ENCODE measurements at regions not wholly inside any gene's neighbourhood (a gene's known extent, or its start where the extent isn't known, plus 50 kb on each side); places are given as distances from the start of the nearest gene placed in this dataset.
"Not testable (repeated sequence)": the region's sequence is repeated elsewhere in the genome, so short reads cannot be mapped to it uniquely, and the experiment has no call there.

- no peaks in the 10 kb centered on the region for H3K9me3 ChIP-seq
- no peaks in the 10 kb centered on the region for H3K4me1 ChIP-seq
- TF ChIP-seq POLR2A (IDR thresholded peaks at IDR 0.05) (no peak), CTCF (IDR thresholded peaks at IDR 0.05) (no peak)
- ATAC-seq: no peak
- no peaks in the 10 kb centered on the region for H3K27me3 ChIP-seq
- no peaks in the 10 kb centered on the region for H3K36me3 ChIP-seq (replicated peaks in 1 of 2; ENCODE audit: insufficient read depth in 1 of 2, low read depth in 2 of 2)
- intact Hi-C loops (cut with DNase I): no loop called here
- H3K4me3 ChIP-seq: no peak overlapping the region
- no peak for DNase-seq
- WGBS, 2 donors: 63 to 64% methylated on average over 1 of the region's 1 CpG
- H3K27ac ChIP-seq: no peak overlapping the region
These were observed 1851.7 kb downstream of the PCDH9 start for GRCh38 chr13:65378484-65378883.

- DNase-seq (no peak), ATAC-seq (no peak)
- intact Hi-C loops (cut with DNase I): no loop called here
- H3K4me1 ChIP-seq: no peaks in the 10 kb centered on the region
- H3K36me3 ChIP-seq (replicated peaks in 1 of 2; ENCODE audit: insufficient read depth in 1 of 2, low read depth in 2 of 2): no peaks in the 10 kb centered on the region
- H3K9me3 ChIP-seq: no peaks in the 10 kb centered on the region
- 70 to 78% methylated on average over 6 of the region's 6 CpGs for WGBS, 2 donors
- no peak overlapping the region for H3K27ac ChIP-seq
- no peaks in the 10 kb centered on the region for H3K27me3 ChIP-seq
- no peak for TF ChIP-seq POLR2A (IDR thresholded peaks at IDR 0.05)
- TF ChIP-seq CTCF (IDR thresholded peaks at IDR 0.05): no peak
- no peak overlapping the region for H3K4me3 ChIP-seq
These were observed 1861.3 kb downstream of the PCDH9 start for GRCh38 chr13:65368832-65369231.

- WGBS, 2 donors: 75% methylated on average over 2 of the region's 2 CpGs; no CpG with 5 or more reads in 1 of the 2 donors
- ATAC-seq (no peak), DNase-seq (no peak)
- H3K36me3 ChIP-seq (replicated peaks in 1 of 2; ENCODE audit: insufficient read depth in 1 of 2, low read depth in 2 of 2): no peaks in the 10 kb centered on the region
- H3K4me1 ChIP-seq: no peaks in the 10 kb centered on the region
- TF ChIP-seq CTCF (IDR thresholded peaks at IDR 0.05) (no peak), POLR2A (IDR thresholded peaks at IDR 0.05) (no peak)
- no peak overlapping the region for H3K27ac ChIP-seq
- no peak overlapping the region for H3K4me3 ChIP-seq
- intact Hi-C loops (cut with DNase I): no loop called here
- H3K9me3 ChIP-seq: no peaks in the 10 kb centered on the region
- no peaks in the 10 kb centered on the region for H3K27me3 ChIP-seq
These were observed 1876.2 kb downstream of the PCDH9 start for GRCh38 chr13:65353951-65354350.

- H3K4me1 ChIP-seq; H3K9me3 ChIP-seq; DNase-seq; intact Hi-C loops (cut with DNase I); H3K36me3 ChIP-seq (replicated peaks in 1 of 2; ENCODE audit: insufficient read depth in 1 of 2, low read depth in 2 of 2); ATAC-seq; H3K4me3 ChIP-seq; H3K27me3 ChIP-seq; H3K27ac ChIP-seq: not testable (repeated sequence)
- 62 to 85% methylated on average over 2 to 3 of the region's 3 CpGs for WGBS, 2 donors
These were observed 1877.0 kb downstream of the PCDH9 start for GRCh38 chr13:65353150-65353549.

GRCh38 chr13:65347420-65348030 lies 1882.6 kb downstream of the PCDH9 start:
- no peaks in the 10 kb centered on the region for H3K4me1 ChIP-seq
- H3K9me3 ChIP-seq: no peaks in the 10 kb centered on the region
- H3K4me3 ChIP-seq: no peak overlapping the region
- intact Hi-C loops (cut with DNase I): no loop called here
- no peak overlapping the region for H3K27ac ChIP-seq
- 64 to 65% methylated on average over 2 of the region's 2 CpGs for WGBS, 2 donors
- no peak for TF ChIP-seq CTCF (IDR thresholded peaks at IDR 0.05)
- no peak for TF ChIP-seq POLR2A (IDR thresholded peaks at IDR 0.05)
- no peaks in the 10 kb centered on the region for H3K36me3 ChIP-seq (replicated peaks in 1 of 2; ENCODE audit: insufficient read depth in 1 of 2, low read depth in 2 of 2)
- H3K27me3 ChIP-seq: no peaks in the 10 kb centered on the region
- no peak for DNase-seq
- no peak for ATAC-seq
